K562 (cell line): ENCODE measurements at regions not wholly inside any gene's neighbourhood (a gene's known extent, or its start where the extent isn't known, plus 50 kb on each side); places are given as distances from the start of the nearest gene placed in this dataset.

Experiments used
- ATAC-seq: fragments of 200-7000 bp; cut with Tn5 transposase; 3 replicates; pipeline ENCODE4 v1.9.1; 2020; ENCODE audit warnings: moderate library complexity
- BruUV-seq: library from RNA; stranded (reverse); fragments of 400-500 nt; replicated peaks from 2 replicates; lab custom pipeline; 2021; lab: Mats Ljungman, UMichigan
- CTCF ChIA-PET: fragments of 300-600 bp; formaldehyde crosslinking; extraction: SDS; loops from one replicate; lab custom pipeline; 2021; ENCODE audit warnings: low intra/inter-chr PET ratio; lab: Yijun Ruan, JAX
- POLR2A ChIA-PET: fragments of 300-600, 350-650 bp; sonication (Branson Sonifier 250); formaldehyde crosslinking; extraction: SDS; loops from one replicate; lab custom pipeline; 2021; ENCODE audit warnings: antibody characterized with exemption, inconsistent platforms; lab: Yijun Ruan, JAX
- DNase-seq, 4 experiments: peaks; one replicate each; pipeline versions ENCODE4 v3.0.0 to v3.0.0-alpha.2; 2011 to 2018; ENCODE audit warnings: low spot score in 3 of 4, mixed read lengths in 3 of 4; ENCODE audit errors: extremely low read depth in 1 of 4
- FAIRE-seq: peaks from 2 replicates; lab custom pipeline; 2011; peaks lifted over from hg19 to GRCh38; lab: Jason Lieb, UNC
- H2AFZ ChIP-seq: 2 replicates; pipeline ENCODE4 v1.6.0; 2011; ENCODE audit warnings: low read depth, low read length, control low read depth, inconsistent platforms
- H3K27ac ChIP-seq: fragments of 200-600 bp; 3 replicates; pipeline ENCODE4 v1.8.0; 2011; ENCODE audit warnings: low read depth, mild to moderate bottlenecking, control low read depth, inconsistent platforms, low read length, moderate library complexity, mixed read lengths; ENCODE audit errors: extremely low read depth
- H3K27me3 ChIP-seq, 2 experiments: fragments of 300-600 bp in 1 of 2; 2 replicates in 1 of 2; 3 replicates in 1 of 2; pipeline versions ENCODE4 v1.6.0 to v1.8.0; 2011; ENCODE audit warnings: inconsistent platforms in 2 of 2, low read length in 2 of 2, mild to moderate bottlenecking in 1 of 2, mixed read lengths in 1 of 2, moderate library complexity in 1 of 2; ENCODE audit not compliant: control insufficient read depth in 2 of 2, insufficient read depth in 2 of 2
- H3K36me3 ChIP-seq: fragments of 300-600 bp; 3 replicates; pipeline ENCODE4 v1.8.0; 2011; ENCODE audit warnings: mild to moderate bottlenecking, low read length, inconsistent platforms; ENCODE audit not compliant: control insufficient read depth, insufficient read depth
- H3K4me1 ChIP-seq, 2 experiments: fragments of 200-600 bp in 1 of 2; replicated peaks in 1 of 2; 2 replicates in 1 of 2; 3 replicates in 1 of 2; pipeline versions ENCODE4 v1.5.1 to v1.8.0; 2011; ENCODE audit warnings: inconsistent platforms in 2 of 2, low read length in 2 of 2, mild to moderate bottlenecking in 1 of 2, mixed read lengths in 1 of 2, moderate library complexity in 1 of 2; ENCODE audit not compliant: control insufficient read depth in 2 of 2, insufficient read depth in 2 of 2
- H3K4me2 ChIP-seq: 2 replicates; pipeline ENCODE4 v1.6.1; 2011; ENCODE audit warnings: low read length, control low read depth, inconsistent platforms, mixed read lengths; ENCODE audit not compliant: insufficient read depth
- H3K4me3 ChIP-seq: fragments of 200-600 bp; sonication (generic), shearing (Covaris generic); 2 replicates; pipeline ENCODE4 v1.5.1; 2016; ENCODE audit warnings: control low read depth, inconsistent platforms
- H3K79me2 ChIP-seq: fragments of 200-600 bp; 3 replicates; pipeline ENCODE4 v1.8.0; 2011; ENCODE audit warnings: low read length, inconsistent platforms; ENCODE audit not compliant: control insufficient read depth, insufficient read depth
- H3K9ac ChIP-seq, 2 experiments: 2 replicates each; pipeline versions ENCODE4 v1.6.0 to v1.6.1; 2011; ENCODE audit warnings: low read depth in 2 of 2, low read length in 2 of 2, control low read depth in 1 of 2, inconsistent platforms in 1 of 2, mild to moderate bottlenecking in 1 of 2, mixed read lengths in 1 of 2; ENCODE audit not compliant: insufficient read depth in 1 of 2
- H3K9me1 ChIP-seq: one replicate; pipeline ENCODE4 v1.6.0; 2011; ENCODE audit warnings: inconsistent platforms, mild to moderate bottlenecking, low read length, moderate library complexity; ENCODE audit not compliant: control insufficient read depth, insufficient read depth
- H3K9me3 ChIP-seq: replicated peaks from 2 replicates; pipeline ENCODE4 v1.5.1; 2011; ENCODE audit warnings: low read depth, low read length, inconsistent platforms; ENCODE audit not compliant: control insufficient read depth, insufficient read depth
- H4K20me1 ChIP-seq: replicated peaks from 2 replicates; pipeline ENCODE4 v1.6.1; 2011; ENCODE audit warnings: low read length, inconsistent platforms, mixed read lengths; ENCODE audit not compliant: control insufficient read depth, insufficient read depth
- BACH1 ChIP-seq: fragments of 200-800 bp; sonication (Bioruptor generic); IDR thresholded peaks from 2 replicates; pipeline ENCODE4 v1.6.1; 2016; ENCODE audit warnings: missing genetic modification characterization, missing compliant biosample characterization
- CEBPG ChIP-seq, 3 experiments: fragments of 200-800 bp in 1 of 3; sonication (Bioruptor generic) in 1 of 3; sonication (generic) in 1 of 3; formaldehyde crosslinking in 1 of 3; IDR thresholded peaks in 2 of 3; conservative IDR thresholded peaks in 1 of 3; 2 replicates each; pipeline versions ENCODE4 v1.6.1 to v1.8.0; 2016 to 2022; ENCODE audit warnings: missing compliant biosample characterization in 2 of 3, missing genetic modification characterization in 2 of 3, mild to moderate bottlenecking in 1 of 3, missing genetic modification reagents in 1 of 3
- EP400 ChIP-seq: fragments of 450-650 bp; IDR thresholded peaks from 2 replicates; pipeline ENCODE4 v1.6.1; 2017; ENCODE audit warnings: antibody characterized with exemption, mild to moderate bottlenecking, moderate library complexity
- MAFK ChIP-seq: IDR thresholded peaks from 2 replicates; pipeline ENCODE4 v1.6.1; 2011; ENCODE audit warnings: low read length, improper control_type of control experiment
- MXI1 ChIP-seq: IDR thresholded peaks from 2 replicates; pipeline ENCODE4 v1.6.1; 2011; ENCODE audit warnings: low read depth, mild to moderate bottlenecking, improper control_type of control experiment, low read length
- NCOA4 ChIP-seq: fragments of 450-650 bp; IDR thresholded peaks from 2 replicates; pipeline ENCODE4 v1.6.1; 2018; ENCODE audit warnings: mild to moderate bottlenecking; ENCODE audit not compliant: partially characterized antibody
- POLR2H ChIP-seq: IDR thresholded peaks from 2 replicates; pipeline ENCODE4 v1.6.1; 2016; ENCODE audit warnings: missing genetic modification characterization, low read depth, mild to moderate bottlenecking, control low read depth, missing compliant biosample characterization, moderate library complexity
- RFX5 ChIP-seq: IDR thresholded peaks from 2 replicates; pipeline ENCODE4 v1.6.1; 2011; ENCODE audit warnings: low read depth, mild to moderate bottlenecking, improper control_type of control experiment, low read length
- TGIF2 ChIP-seq: sonication (generic); formaldehyde crosslinking; IDR thresholded peaks from 2 replicates; pipeline ENCODE4 v1.8.1; 2022; ENCODE audit warnings: mild to moderate bottlenecking, missing genetic modification reagents, moderate library complexity
- ZBTB8A ChIP-seq: fragments of 450-650 bp; IDR thresholded peaks from 2 replicates; pipeline ENCODE4 v1.6.1; 2018; ENCODE audit warnings: mild to moderate bottlenecking, moderate library complexity; ENCODE audit not compliant: partially characterized antibody
- ZNF583 ChIP-seq: fragments of 250-450 bp; sonication (Bioruptor Pico); IDR thresholded peaks from 2 replicates; pipeline ENCODE4 v1.4.0; 2020
- ZNF79 ChIP-seq: fragments of 250-450 bp; sonication (Bioruptor Pico); IDR thresholded peaks from 2 replicates; pipeline ENCODE4 v1.4.0; 2020; ENCODE audit warnings: low read depth, mild to moderate bottlenecking, moderate library complexity
- WGBS: fragments of 100-300 bp; shearing (Covaris generic); methylation state at CpG from one replicate; pipeline ENCODE4 v1.1.6; 2016; ENCODE audit warnings: low coverage, mixed read lengths; ENCODE audit not compliant: insufficient coverage; ENCODE audit errors: missing lambda C conversion rate; 5-methylcytosine and 5-hydroxymethylcytosine counted together
- in situ Hi-C: fragments of 300-500 bp; cut with MboI; formaldehyde crosslinking; loops from 4 replicates; pipeline ENCODE4 v1.15.0; 2018; ENCODE audit warnings: inconsistent platforms, mixed read lengths
- intact Hi-C: fragments of 100-400 bp; cut with micrococcal nuclease; formaldehyde crosslinking; loops from 2 replicates; pipeline ENCODE4 v1.14.2; 2022
- TF ChIP-seq, protein P1 (sequence below): sonication (generic); formaldehyde crosslinking; IDR thresholded peaks from 2 replicates; pipeline ENCODE4 v1.8.0; 2022; ENCODE audit warnings: mild to moderate bottlenecking, missing genetic modification reagents

DNA sequence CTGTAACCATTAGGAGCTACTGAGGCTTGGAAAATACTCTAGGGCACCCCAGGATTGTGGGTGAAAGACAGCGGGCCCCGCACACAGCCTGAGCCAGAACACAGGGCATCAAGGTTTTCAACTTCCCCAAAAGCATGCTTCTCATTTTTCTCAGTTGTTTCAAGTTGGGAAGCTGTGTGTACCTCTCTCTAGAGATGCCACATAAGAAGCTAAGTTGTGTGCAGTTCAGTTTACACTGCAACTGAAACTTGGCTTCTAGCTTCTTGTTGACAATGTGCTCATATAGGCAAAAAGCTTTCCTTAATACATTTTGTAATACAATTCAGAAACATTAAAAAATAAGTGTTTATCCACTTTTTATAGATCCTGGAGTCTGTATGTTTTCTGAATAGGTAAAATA lies 88.1 kb upstream of the PTPRR start:
- H3K27me3 ChIP-seq, result no peaks in the 10 kb centered on the region
- H3K4me2 ChIP-seq, result no peak overlapping the region
- no TSS peak for BruUV-seq
- FAIRE-seq (no peak), DNase-seq (no peak), ATAC-seq (no peak)
- H4K20me1 ChIP-seq, result no peaks in the 10 kb centered on the region
- no peak overlapping the region for H2AFZ ChIP-seq
- no peaks in the 10 kb centered on the region for H3K79me2 ChIP-seq
- no peak overlapping the region for H3K9ac ChIP-seq
- H3K9me3 ChIP-seq, result no peaks in the 10 kb centered on the region
- H3K4me1 ChIP-seq, result no peaks in the 10 kb centered on the region
- CTCF ChIA-PET, result no interaction called here
- H3K4me3 ChIP-seq, result no peak overlapping the region
- TF ChIP-seq TGIF2 (CRISPR knock-in tag) (no peak), POLR2H (tag) (no peak), BACH1 (tag) (no peak), ZNF583 (CRISPR knock-in tag) (no peak), ZNF79 (no peak), MAFK (no peak), ZBTB8A (no peak), EP400 (no peak), NCOA4 (no peak), MXI1 (no peak), CEBPG (CRISPR knock-in tag; IDR thresholded peaks at IDR 0.05) (no peak), CEBPG (tag; conservative IDR thresholded peaks at IDR 0.05 in 1 of 2, IDR thresholded peaks at IDR 0.05 in 1 of 2) (no peak), RFX5 (no peak)
- TF ChIP-seq, protein P1, sequence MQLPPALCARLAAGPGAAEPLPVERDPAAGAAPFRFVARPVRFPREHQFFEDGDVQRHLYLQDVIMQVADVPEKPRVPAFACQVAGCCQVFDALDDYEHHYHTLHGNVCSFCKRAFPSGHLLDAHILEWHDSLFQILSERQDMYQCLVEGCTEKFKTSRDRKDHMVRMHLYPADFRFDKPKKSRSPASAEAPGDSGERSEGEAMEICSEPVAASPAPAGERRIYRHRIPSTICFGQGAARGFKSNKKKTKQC, result no peak
- no peak overlapping the region for H3K27ac ChIP-seq
- no peaks in the 10 kb centered on the region for H3K36me3 ChIP-seq
- intact Hi-C loops (no loop called here), in situ Hi-C loops (loop anchor here (25.0 kb wide), 2 partner anchors 271 to 421 kb away; no protein-coding TSS in a partner anchor)
- POLR2A ChIA-PET, result interaction anchor here (0.7 kb wide), 1 partner anchor 859 kb away, joined by 3 read pairs; no protein-coding TSS in a partner anchor
- 0% methylated on average over 2 of the region's 2 CpGs for WGBS
- no peaks in the 10 kb centered on the region for H3K9me1 ChIP-seq
